H9 (cell line): ENCODE measurements at regions not wholly inside any gene's neighbourhood (a gene's known extent, or its start where the extent isn't known, plus 50 kb on each side); places are given as distances from the start of the nearest gene placed in this dataset.
"Not testable (repeated sequence)": the region's sequence is repeated elsewhere in the genome, so short reads cannot be mapped to it uniquely, and the experiment has no call there.

Experiments
- DNase-seq: peaks from one replicate; pipeline ENCODE4 v3.0.0-alpha.2; 2017
- H2AFZ ChIP-seq: one replicate; pipeline ENCODE4 v1.6.1; 2013; ENCODE audit warnings: mild to moderate bottlenecking, low read length, control low read depth, moderate library complexity
- H2AK5ac ChIP-seq: 2 replicates; pipeline ENCODE4 v1.6.1; 2013; ENCODE audit warnings: low read length, control low read depth, mixed read lengths; ENCODE audit not compliant: insufficient read length
- H2BK120ac ChIP-seq: one replicate; pipeline ENCODE4 v1.6.1; 2013; ENCODE audit warnings: low read depth, mild to moderate bottlenecking, low read length, control low read depth, inconsistent platforms; ENCODE audit not compliant: poor library complexity, severe bottlenecking
- H2BK12ac ChIP-seq: 2 replicates; pipeline ENCODE4 v1.6.1; 2013; ENCODE audit warnings: low read length, control low read depth, mixed read lengths, low read depth; ENCODE audit not compliant: insufficient read length
- H2BK15ac ChIP-seq: 2 replicates; pipeline ENCODE4 v1.6.1; 2013; ENCODE audit warnings: low read depth, low read length, control low read depth
- H2BK20ac ChIP-seq: one replicate; pipeline ENCODE4 v1.6.1; 2013; ENCODE audit warnings: low read depth, mild to moderate bottlenecking, low read length, control low read depth, inconsistent platforms; ENCODE audit not compliant: poor library complexity, severe bottlenecking
- H2BK5ac ChIP-seq: 2 replicates; pipeline ENCODE4 v1.6.1; 2013; ENCODE audit warnings: low read length, control low read depth, mixed read lengths; ENCODE audit not compliant: insufficient read length
- H3K14ac ChIP-seq: 2 replicates; pipeline ENCODE4 v1.6.1; 2013; ENCODE audit warnings: low read length, control low read depth; ENCODE audit not compliant: insufficient read depth
- H3K18ac ChIP-seq: 2 replicates; pipeline ENCODE4 v1.6.1; 2013; ENCODE audit warnings: low read depth, mild to moderate bottlenecking, mixed read lengths, low read length, control low read depth; ENCODE audit not compliant: insufficient read length
- H3K23ac ChIP-seq: 2 replicates; pipeline ENCODE4 v1.6.1; 2013; ENCODE audit warnings: low read length, control low read depth, mixed read lengths, low read depth; ENCODE audit not compliant: insufficient read length
- H3K23me2 ChIP-seq: 2 replicates; pipeline ENCODE4 v1.6.1; 2013; ENCODE audit warnings: low read depth, mild to moderate bottlenecking, mixed read lengths, low read length, control low read depth; ENCODE audit not compliant: insufficient read length, poor library complexity, severe bottlenecking
- H3K27ac ChIP-seq: 2 replicates; pipeline ENCODE4 v1.5.1; 2013; ENCODE audit warnings: low read length, control low read depth, mixed read lengths, low read depth; ENCODE audit not compliant: insufficient read length
- H3K27me3 ChIP-seq: 2 replicates; pipeline ENCODE4 v1.6.1; 2013; ENCODE audit warnings: low read length, control low read depth, inconsistent platforms; ENCODE audit not compliant: insufficient read depth
- H3K4ac ChIP-seq: 2 replicates; pipeline ENCODE4 v1.6.1; 2013; ENCODE audit warnings: low read depth, mild to moderate bottlenecking, control low read depth, inconsistent platforms, low read length, moderate library complexity
- H3K4me1 ChIP-seq: 2 replicates; pipeline ENCODE4 v1.6.1; 2013; ENCODE audit warnings: low read length, control low read depth, inconsistent platforms; ENCODE audit not compliant: insufficient read depth
- H3K4me2 ChIP-seq: 2 replicates; pipeline ENCODE4 v1.6.1; 2013; ENCODE audit warnings: low read length, control low read depth, mixed read lengths; ENCODE audit not compliant: insufficient read length, insufficient read depth
- H3K56ac ChIP-seq: 2 replicates; pipeline ENCODE4 v1.6.1; 2013; ENCODE audit warnings: low read depth, mild to moderate bottlenecking, mixed read lengths, low read length, control low read depth; ENCODE audit not compliant: insufficient read length
- H3K79me1 ChIP-seq: 2 replicates; pipeline ENCODE4 v1.6.1; 2013; ENCODE audit warnings: low read depth, mild to moderate bottlenecking, moderate library complexity, low read length, control low read depth, inconsistent platforms; ENCODE audit not compliant: insufficient read depth, poor library complexity, severe bottlenecking
- H3K79me2 ChIP-seq: 2 replicates; pipeline ENCODE4 v1.6.1; 2013; ENCODE audit warnings: low read length, control low read depth, inconsistent platforms; ENCODE audit not compliant: insufficient read depth
- H3K9ac ChIP-seq: 2 replicates; pipeline ENCODE4 v1.6.1; 2013; ENCODE audit warnings: low read length, control low read depth, mixed read lengths; ENCODE audit not compliant: insufficient read length; ENCODE audit errors: extremely low read depth
- H3K9me3 ChIP-seq: one replicate; pipeline ENCODE4 v1.6.1; 2013; ENCODE audit warnings: low read depth, low read length, inconsistent platforms; ENCODE audit not compliant: control insufficient read depth
- H3T11ph ChIP-seq: one replicate; pipeline ENCODE4 v1.6.1; 2013; ENCODE audit warnings: mild to moderate bottlenecking, low read length, control low read depth, inconsistent platforms
- H4K20me1 ChIP-seq: one replicate; pipeline ENCODE4 v1.6.1; 2013; ENCODE audit not compliant: control insufficient read depth, insufficient read length, insufficient read depth
- H4K5ac ChIP-seq: 2 replicates; pipeline ENCODE4 v1.6.1; 2013; ENCODE audit warnings: low read depth, mild to moderate bottlenecking, mixed read lengths, low read length, control low read depth; ENCODE audit not compliant: insufficient read length
- H4K8ac ChIP-seq: replicated peaks from 2 replicates; pipeline ENCODE4 v1.6.1; 2013; ENCODE audit warnings: low read length, control low read depth, mixed read lengths, low read depth; ENCODE audit not compliant: insufficient read length
- H4K91ac ChIP-seq: 2 replicates; pipeline ENCODE4 v1.6.1; 2013; ENCODE audit warnings: low read depth, mild to moderate bottlenecking, moderate library complexity, mixed read lengths, low read length, control low read depth; ENCODE audit not compliant: insufficient read length
- H3K27ac Mint-ChIP-seq, 3 experiments: 2 replicates in 2 of 3; 3 replicates in 1 of 3; pipeline ENCODE4 v1.8.0; 2020 to 2021; ENCODE audit warnings: mixed read lengths in 3 of 3, mild to moderate bottlenecking in 1 of 3, moderate library complexity in 1 of 3
- H3K27me3 Mint-ChIP-seq: 2 replicates; pipeline ENCODE4 v1.8.0; 2021; ENCODE audit warnings: low read depth, mild to moderate bottlenecking, moderate library complexity, mixed read lengths
- H3K36me3 Mint-ChIP-seq, 3 experiments: 2 replicates in 2 of 3; 3 replicates in 1 of 3; pipeline ENCODE4 v1.8.0; 2020 to 2021; ENCODE audit warnings: low read depth in 3 of 3, mixed read lengths in 3 of 3; ENCODE audit not compliant: insufficient read depth in 1 of 3
- H3K4me1 Mint-ChIP-seq, 2 experiments: 2 replicates each; pipeline ENCODE4 v1.8.0; 2020; ENCODE audit warnings: mixed read lengths in 2 of 2
- H3K4me3 Mint-ChIP-seq, 2 experiments: 2 replicates in 1 of 2; 3 replicates in 1 of 2; pipeline ENCODE4 v1.8.0; 2020 to 2021; ENCODE audit warnings: mild to moderate bottlenecking in 2 of 2, mixed read lengths in 2 of 2, moderate library complexity in 1 of 2
- H3K9me3 Mint-ChIP-seq, 2 experiments: 2 replicates in 1 of 2; 3 replicates in 1 of 2; pipeline ENCODE4 v1.8.0; 2020; ENCODE audit warnings: mild to moderate bottlenecking in 2 of 2, mixed read lengths in 2 of 2, moderate library complexity in 1 of 2
- CTCF ChIP-seq: fragments of 200-600 bp; sonication (generic); conservative IDR thresholded peaks from 3 replicates; pipeline ENCODE4 v1.8.0; 2021; ENCODE audit warnings: antibody characterized with exemption, mild to moderate bottlenecking
- WGBS: extraction: QIAGEN DNeasy Blood & Tissue Kit; methylation state at CpG from one replicate; pipeline ENCODE4 v1.1.7; 2013; ENCODE audit warnings: missing lambda C conversion rate, low lambda C conversion rate, mixed read lengths; ENCODE audit not compliant: insufficient read length; ENCODE audit errors: extremely low coverage; 5-methylcytosine and 5-hydroxymethylcytosine counted together

GRCh38 chr4:12471193-12471592, 1012.9 kb downstream of the RAB28 start:
- Histone ChIP-seq H2BK12ac (no peak overlapping the region), H3K23me2 (no peaks in the 10 kb centered on the region), H4K91ac (no peak overlapping the region), H4K20me1 (no peaks in the 10 kb centered on the region), H3K79me2 (no peaks in the 10 kb centered on the region), H2BK120ac (no peak overlapping the region), H3K27me3 (no peaks in the 10 kb centered on the region), H3T11ph (no peak overlapping the region), H4K8ac (no peak overlapping the region), H3K56ac (no peak overlapping the region), H3K4me1 (no peaks in the 10 kb centered on the region), H2AFZ (no peak overlapping the region), H3K9me3 (no peaks in the 10 kb centered on the region), H4K5ac (no peak overlapping the region), H2BK15ac (no peak overlapping the region), H2BK5ac (no peak overlapping the region), H3K4ac (no peak overlapping the region), H2AK5ac (no peak overlapping the region), H3K9ac (no peak overlapping the region), H2BK20ac (no peak overlapping the region), H3K23ac (no peak overlapping the region), H3K4me2 (no peak overlapping the region), H3K14ac (no peak overlapping the region), H3K27ac (no peak overlapping the region), H3K79me1 (no peaks in the 10 kb centered on the region), H3K18ac (no peak overlapping the region)
- no peak for TF ChIP-seq CTCF
- Mint-ChIP-seq H3K4me1 (peaks cover 9 to 11% of the 10 kb centered on the region in 2 experiments), H3K9me3 (peaks cover 0 to 3% of the 10 kb centered on the region in 2 experiments; a peak in 2 of 5 replicates), H3K36me3 (no peaks in the 10 kb centered on the region), H3K4me3 (no peak overlapping the region), H3K27me3 (no peaks in the 10 kb centered on the region), H3K27ac (no peak overlapping the region)
- WGBS, result no CpG with 5 or more reads among the region's 2 CpGs
- no peak for DNase-seq

- not testable (repeated sequence) for H2BK20ac ChIP-seq, H3K9me3 ChIP-seq, H4K5ac ChIP-seq, H2BK12ac ChIP-seq, H3K18ac ChIP-seq, H4K8ac ChIP-seq, H2AFZ ChIP-seq, H3K23me2 ChIP-seq, H3K9ac ChIP-seq, H3K23ac ChIP-seq, H2BK5ac ChIP-seq, H3K4me2 ChIP-seq, H3K4me3 Mint-ChIP-seq, H3K27ac Mint-ChIP-seq, H2BK120ac ChIP-seq, H2AK5ac ChIP-seq, H3K27me3 ChIP-seq, H3K14ac ChIP-seq, H3K79me2 ChIP-seq, H4K20me1 ChIP-seq, DNase-seq, H3K27me3 Mint-ChIP-seq, H3K4ac ChIP-seq, H3T11ph ChIP-seq, H3K27ac ChIP-seq, H3K56ac ChIP-seq, H4K91ac ChIP-seq, H2BK15ac ChIP-seq, H3K4me1 Mint-ChIP-seq, H3K79me1 ChIP-seq, H3K4me1 ChIP-seq
- Mint-ChIP-seq H3K9me3 (peaks cover 39 to 50% of the 10 kb centered on the region in 2 experiments), H3K36me3 (peaks cover 8 to 39% (median 17%) of the 10 kb centered on the region in 3 experiments)
- no CpG with 5 or more reads among the region's 5 CpGs for WGBS
Observed at GRCh38 chr4:12461576-12461975, 1022.6 kb downstream of the RAB28 start.
